HCT116 (cell line): ENCODE measurements at regions not wholly inside any gene's neighbourhood (a gene's known extent, or its start where the extent isn't known, plus 50 kb on each side); places are given as distances from the start of the nearest gene placed in this dataset.
A peak's percentile ranks its signal among the peaks of the same experiment; 100 is the strongest.

Source experiments
- ATAC-seq: fragments of 200-7000 bp; cut with Tn5 transposase; 2 replicates; pipeline ENCODE4 v1.9.1; 2020; ENCODE audit warnings: mild to moderate bottlenecking, moderate library complexity
- BruUV-seq: library from RNA; stranded (reverse); fragments of 400-500 nt; replicated peaks from 2 replicates; lab custom pipeline; 2021; lab: Mats Ljungman, UMichigan
- CTCF ChIA-PET: fragments of 300-600 bp; sonication (Branson Sonifier 250); formaldehyde crosslinking; loops from one replicate; lab custom pipeline; 2021; ENCODE audit warnings: antibody characterized with exemption; lab: Charles Lee
- POLR2A ChIA-PET: fragments of 300-600, 350-600 bp; sonication (Branson Sonifier 250); formaldehyde crosslinking; loops from one replicate; lab custom pipeline; 2021; ENCODE audit warnings: antibody characterized with exemption; lab: Charles Lee
- RAD21 ChIA-PET, 2 experiments: fragments of 300-600 bp; sonication (Branson Sonifier 250); formaldehyde crosslinking; loops; one replicate each; lab custom pipeline; 2023; ENCODE audit warnings: low total read pairs in 2 of 2; ENCODE audit not compliant: uncharacterized antibody in 2 of 2, unreplicated experiment in 2 of 2, low non-redundant PET in 1 of 2; lab: Charles Lee
- DNase-seq: peaks from one replicate; pipeline ENCODE4 v3.0.0-alpha.2; 2010; ENCODE audit warnings: low read depth, low spot score
- H2AFZ ChIP-seq: fragments of 200-600 bp; shearing (Covaris generic), sonication (generic); 2 replicates; pipeline ENCODE4 v1.6.1; 2017; ENCODE audit warnings: low read depth, mixed run types, mixed read lengths, antibody characterized with exemption, low read length; ENCODE audit not compliant: poor library complexity, severe bottlenecking
- H3K27ac ChIP-seq: 2 replicates; pipeline ENCODE4 v1.5.1; 2012; ENCODE audit warnings: low read depth, low read length
- H3K27me3 ChIP-seq: fragments of 200-600 bp; sonication (generic); 2 replicates; pipeline ENCODE4 v1.6.1; 2016; ENCODE audit warnings: mixed run types, low read length, mixed read lengths; ENCODE audit not compliant: insufficient read depth
- H3K36me3 ChIP-seq, 2 experiments: fragments of 200-500 bp in 1 of 2; fragments of 200-600 bp in 1 of 2; sonication (Bioruptor generic) in 1 of 2; sonication (generic) in 1 of 2; 2 replicates each; pipeline versions ENCODE4 v1.5.1 to v1.6.1; 2014 to 2016; ENCODE audit warnings: low read length in 2 of 2, inconsistent platforms in 1 of 2, mixed read lengths in 1 of 2, mixed run types in 1 of 2; ENCODE audit not compliant: insufficient read depth in 2 of 2, control insufficient read depth in 1 of 2
- H3K4me1 ChIP-seq, 2 experiments: fragments of 200-600 bp in 1 of 2; sonication (generic) in 1 of 2; 2 replicates each; pipeline versions ENCODE4 v1.5.1 to v1.6.1; 2012 to 2017; ENCODE audit warnings: low read length in 2 of 2, inconsistent platforms in 1 of 2, mild to moderate bottlenecking in 1 of 2, mixed read lengths in 1 of 2, mixed run types in 1 of 2, moderate library complexity in 1 of 2; ENCODE audit not compliant: insufficient read depth in 2 of 2, control insufficient read depth in 1 of 2
- H3K4me2 ChIP-seq: fragments of 200-600 bp; sonication (generic); 2 replicates; pipeline ENCODE4 v1.6.1; 2017; ENCODE audit warnings: mixed run types, low read length, mixed read lengths
- H3K4me3 ChIP-seq, 2 experiments: fragments of 200-600 bp in 1 of 2; sonication (generic) in 1 of 2; replicated peaks in 1 of 2; 2 replicates each; pipeline ENCODE4 v1.5.1; 2011 to 2016; ENCODE audit warnings: low read length in 2 of 2, control low read depth in 1 of 2, low read depth in 1 of 2, mild to moderate bottlenecking in 1 of 2, mixed read lengths in 1 of 2, mixed run types in 1 of 2
- H3K79me2 ChIP-seq: fragments of 200-600 bp; sonication (generic); 2 replicates; pipeline ENCODE4 v1.6.1; 2017; ENCODE audit warnings: mild to moderate bottlenecking, mixed run types, low read length, moderate library complexity, mixed read lengths; ENCODE audit not compliant: insufficient read depth
- H3K9ac ChIP-seq: fragments of 200-600 bp; sonication (generic); 2 replicates; pipeline ENCODE4 v1.6.1; 2016; ENCODE audit warnings: low read length, mixed read lengths
- H3K9me2 ChIP-seq: fragments of 200-600 bp; sonication (generic), shearing (Covaris generic); 2 replicates; pipeline ENCODE4 v1.6.1; 2017; ENCODE audit warnings: mixed run types, mild to moderate bottlenecking, moderate library complexity; ENCODE audit not compliant: insufficient read depth
- H3K9me3 ChIP-seq, 2 experiments: fragments of 200-500 bp in 1 of 2; fragments of 200-600 bp in 1 of 2; sonication (Bioruptor generic) in 1 of 2; sonication (generic) in 1 of 2; 2 replicates each; pipeline ENCODE4 v1.6.1; 2014 to 2017; ENCODE audit warnings: low read length in 2 of 2, mixed read lengths in 2 of 2, inconsistent platforms in 1 of 2, low read depth in 1 of 2, mild to moderate bottlenecking in 1 of 2, mixed run types in 1 of 2, moderate library complexity in 1 of 2; ENCODE audit not compliant: control insufficient read depth in 1 of 2, insufficient read depth in 1 of 2
- H4K20me1 ChIP-seq: fragments of 200-600 bp; sonication (generic), shearing (Covaris generic); 2 replicates; pipeline ENCODE4 v1.6.1; 2017; ENCODE audit warnings: mixed run types, mild to moderate bottlenecking, moderate library complexity; ENCODE audit not compliant: insufficient read depth
- CTCF ChIP-seq, 3 experiments: fragments of 200-600 bp in 1 of 3; sonication (generic) in 1 of 3; IDR thresholded peaks in 2 of 3; conservative IDR thresholded peaks in 1 of 3; 2 replicates each; pipeline ENCODE4 v1.5.1; 2012 to 2017; ENCODE audit warnings: low read depth in 2 of 3, low read length in 2 of 3, antibody characterized with exemption in 1 of 3, borderline replicate concordance in 1 of 3, control low read depth in 1 of 3, mild to moderate bottlenecking in 1 of 3, mixed read lengths in 1 of 3, mixed run types in 1 of 3, moderate library complexity in 1 of 3; ENCODE audit not compliant: insufficient read depth in 1 of 3
- EGR1 ChIP-seq: IDR thresholded peaks from 2 replicates; pipeline ENCODE4 v1.6.1; 2012; ENCODE audit warnings: low read depth
- EZH2phosphoT487 ChIP-seq: fragments of 200-600 bp; IDR thresholded peaks from 2 replicates; pipeline ENCODE4 v1.6.1; 2018; ENCODE audit warnings: antibody characterized with exemption, borderline replicate concordance
- FOSL1 ChIP-seq: IDR thresholded peaks from 2 replicates; pipeline ENCODE4 v1.6.1; 2012; ENCODE audit warnings: low read depth
- JUND ChIP-seq: IDR thresholded peaks from 2 replicates; pipeline ENCODE4 v1.6.1; 2012
- POLR2AphosphoS5 ChIP-seq: IDR thresholded peaks from 2 replicates; pipeline ENCODE4 v1.6.1; 2011; ENCODE audit warnings: mild to moderate bottlenecking, low read depth, low read length, moderate library complexity
- SIN3A ChIP-seq: IDR thresholded peaks from 2 replicates; pipeline ENCODE4 v1.6.1; 2012; ENCODE audit warnings: low read depth
- SRF ChIP-seq: IDR thresholded peaks from 2 replicates; pipeline ENCODE4 v1.6.1; 2012; ENCODE audit warnings: low read depth
- YY1 ChIP-seq: IDR thresholded peaks from 2 replicates; pipeline ENCODE4 v1.6.1; 2011; ENCODE audit warnings: low read length, low read depth, moderate library complexity, mild to moderate bottlenecking; ENCODE audit not compliant: insufficient replicate concordance; ENCODE audit errors: extremely low read depth
- ZFX ChIP-seq: fragments of 450-650 bp; IDR thresholded peaks from 2 replicates; pipeline ENCODE4 v1.6.1; 2017
- intact Hi-C: fragments of 100-400 bp; cut with micrococcal nuclease; formaldehyde crosslinking; loops from 2 replicates; pipeline ENCODE4 v1.10.0; 2022
- TF ChIP-seq, protein P1 (sequence below): IDR thresholded peaks from 2 replicates; pipeline ENCODE4 v1.6.1; 2012

DNA sequence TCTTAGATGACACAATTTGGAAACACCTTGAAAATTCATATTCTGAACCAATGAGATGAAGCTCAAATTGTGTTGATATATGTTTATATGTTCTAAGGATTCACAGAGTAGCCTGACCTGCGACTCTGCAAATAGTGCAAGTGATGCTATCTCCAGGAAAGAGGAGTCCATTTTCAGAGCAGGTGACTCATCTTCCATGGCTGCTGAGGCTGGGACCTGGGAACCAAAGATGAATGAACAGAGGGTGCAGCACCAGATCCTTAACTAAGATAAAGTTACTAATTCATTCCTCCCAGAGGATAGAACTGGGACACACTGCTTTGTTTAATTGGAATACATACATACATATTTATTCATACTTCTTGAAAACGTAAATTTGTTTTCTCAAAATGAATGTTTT lies 240.6 kb upstream of the SEMA3C start:
- no peaks in the 10 kb centered on the region for H4K20me1 ChIP-seq
- no peaks in the 10 kb centered on the region for H3K9me3 ChIP-seq
- H3K4me2 ChIP-seq, result peak overlapping the region; percentile 67
- ChIA-PET RAD21 (no interaction called here), CTCF (no interaction called here)
- no peak overlapping the region for H3K27ac ChIP-seq
- peak; percentile 33; the same call in 1 of the 2 replicates for TF ChIP-seq JUND
- TF ChIP-seq FOSL1, result peak; percentile 43; the same call in 1 of the 2 replicates
- no peak for TF ChIP-seq EZH2phosphoT487
- no peak for TF ChIP-seq POLR2AphosphoS5
- TF ChIP-seq CTCF (IDR thresholded peaks at IDR 0.05 in 2 of 3, conservative IDR thresholded peaks at IDR 0.05 in 1 of 3; ENCODE audit: borderline replicate concordance in 1 of 3, insufficient read depth in 1 of 3, low read depth in 2 of 3, low read length in 2 of 3), result no peak
- no peak for TF ChIP-seq SIN3A
- no peak for TF ChIP-seq EGR1
- TF ChIP-seq, protein P1, sequence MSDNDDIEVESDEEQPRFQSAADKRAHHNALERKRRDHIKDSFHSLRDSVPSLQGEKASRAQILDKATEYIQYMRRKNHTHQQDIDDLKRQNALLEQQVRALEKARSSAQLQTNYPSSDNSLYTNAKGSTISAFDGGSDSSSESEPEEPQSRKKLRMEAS, result no peak
- no peak for TF ChIP-seq ZFX
- TF ChIP-seq SRF, result no peak
- peak; percentile 79 for TF ChIP-seq YY1
- TF ChIP-seq, all 23 proteins: peak for 3
- POLR2A ChIA-PET, result no interaction called here
- Histone ChIP-seq H3K9ac (no peak overlapping the region), H3K9me2 (no peaks in the 10 kb centered on the region), H3K79me2 (no peaks in the 10 kb centered on the region), H3K4me3 (no peak overlapping the region; a peak in 1 of 4 replicates), H2AFZ (peak overlapping the region; percentile 63), H3K27me3 (no peaks in the 10 kb centered on the region), H3K4me1 (peaks cover 23 to 56% of the 10 kb centered on the region in 2 experiments), H3K36me3 (no peaks in the 10 kb centered on the region)
- DNase-seq, result peak; percentile 13
- intact Hi-C loops, result no loop called here
- peak; percentile 53; the same call in 1 of the 2 replicates for ATAC-seq
- no TSS peak for BruUV-seq
